HG02840 (cell line): ENCODE measurements at regions not wholly inside any gene's neighbourhood (a gene's known extent, or its start where the extent isn't known, plus 50 kb on each side); places are given as distances from the start of the nearest gene placed in this dataset.

ENCODE experiments used
- ATAC-seq: cut with Tn5 transposase; IDR thresholded peaks from one replicate; pipeline ENCODE4 v1.9.1; 2021; ENCODE audit warnings: mild to moderate bottlenecking, moderate library complexity, moderate number of reproducible peaks; ENCODE audit not compliant: unreplicated experiment, low FRiP score

- ATAC-seq: no peak
Measured at GRCh38 chr7:106424476-106425016, 139.8 kb upstream of the NAMPT start.

GRCh38 chr7:106423821-106424475, 139.2 kb upstream of the NAMPT start:
- no peak for ATAC-seq

GRCh38 chr7:106423111-106423510, 138.3 kb upstream of the NAMPT start:
- ATAC-seq: no peak

GRCh38 chr7:106421181-106421762, 136.5 kb upstream of the NAMPT start:
- ATAC-seq: no peak

- no peak for ATAC-seq
Measured at GRCh38 chr7:106420736-106421135, 136.0 kb upstream of the NAMPT start.

GRCh38 chr7:106420210-106420609, 135.4 kb upstream of the NAMPT start:
- no peak for ATAC-seq

- ATAC-seq: no peak
Measured at GRCh38 chr7:106419455-106420182, 134.8 kb upstream of the NAMPT start.

- no peak for ATAC-seq
Measured at GRCh38 chr7:106418526-106418925, 133.7 kb upstream of the NAMPT start.

- no peak for ATAC-seq
Measured at GRCh38 chr7:106418094-106418493, 133.3 kb upstream of the NAMPT start.

- ATAC-seq: no peak
Measured at GRCh38 chr7:106417273-106417902, 132.6 kb upstream of the NAMPT start.

- ATAC-seq: no peak
Measured at GRCh38 chr7:106416430-106416829, 131.6 kb upstream of the NAMPT start.

GRCh38 chr7:106415433-106415832, 130.7 kb upstream of the NAMPT start:
- ATAC-seq: no peak

GRCh38 chr7:106413446-106413845, 128.7 kb upstream of the NAMPT start:
- ATAC-seq: no peak

- no peak for ATAC-seq
Measured at GRCh38 chr7:106405697-106406141, 120.9 kb upstream of the NAMPT start.

GRCh38 chr7:106402898-106403297, 118.1 kb upstream of the NAMPT start:
- no peak for ATAC-seq

- no peak for ATAC-seq
Measured at GRCh38 chr7:106400923-106401322, 116.1 kb upstream of the NAMPT start.

- no peak for ATAC-seq
Measured at GRCh38 chr7:106398786-106399185, 114.0 kb upstream of the NAMPT start.

- ATAC-seq: no peak
Measured at GRCh38 chr7:106397994-106398393, 113.2 kb upstream of the NAMPT start.

- no peak for ATAC-seq
Measured at GRCh38 chr7:106394526-106394925, 109.7 kb upstream of the NAMPT start.

GRCh38 chr7:106393564-106394251, 108.9 kb upstream of the NAMPT start:
- ATAC-seq: no peak
